ENCODE measurements at regions not wholly inside any gene's neighbourhood (a gene's known extent, or its start where the extent isn't known, plus 50 kb on each side); places are given as distances from the start of the nearest gene placed in this dataset.

DNA sequence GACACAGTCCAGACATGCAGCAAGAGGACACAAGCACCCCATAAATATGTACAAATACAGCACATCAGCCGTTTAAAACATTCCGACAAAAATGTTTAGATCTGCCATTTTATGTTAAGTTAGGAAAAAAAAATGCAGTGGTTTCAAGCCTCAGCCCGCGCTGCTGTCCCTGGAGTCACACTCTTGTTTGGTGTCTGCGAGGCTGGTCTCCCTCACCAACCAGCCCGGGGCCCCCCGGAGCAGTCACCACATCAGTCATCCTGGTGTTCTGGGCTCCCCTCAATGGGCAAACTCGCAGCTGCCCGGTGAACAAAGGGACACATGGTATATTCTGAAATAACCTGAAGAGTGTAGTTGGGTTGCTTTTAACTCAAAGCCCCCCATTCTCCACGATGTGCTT lies 1022.2 kb downstream of the BRD1 start:
- Histone ChIP-seq H3K27me3 (ENCODE audit: insufficient read depth, poor library complexity, severe bottlenecking) (no peaks in the 10 kb centered on the region), H3K27ac (replicated peaks) (no peak overlapping the region), H3K4me3 (replicated peaks; ENCODE audit: insufficient read depth, low read length) (no peak overlapping the region)
- DNase-seq (ENCODE audit: low read depth in 1 of 2, low spot score in 1 of 2), result no peak
- TF ChIP-seq GABPA (IDR thresholded peaks at IDR 0.05; ENCODE audit: low read depth), result no peak
- TF ChIP-seq POLR2AphosphoS5 (IDR thresholded peaks at IDR 0.05; ENCODE audit: low read depth), result no peak
- no peak for TF ChIP-seq SPI1 (IDR thresholded peaks at IDR 0.05; ENCODE audit: borderline replicate concordance, low read depth)
- TF ChIP-seq, protein P1, sequence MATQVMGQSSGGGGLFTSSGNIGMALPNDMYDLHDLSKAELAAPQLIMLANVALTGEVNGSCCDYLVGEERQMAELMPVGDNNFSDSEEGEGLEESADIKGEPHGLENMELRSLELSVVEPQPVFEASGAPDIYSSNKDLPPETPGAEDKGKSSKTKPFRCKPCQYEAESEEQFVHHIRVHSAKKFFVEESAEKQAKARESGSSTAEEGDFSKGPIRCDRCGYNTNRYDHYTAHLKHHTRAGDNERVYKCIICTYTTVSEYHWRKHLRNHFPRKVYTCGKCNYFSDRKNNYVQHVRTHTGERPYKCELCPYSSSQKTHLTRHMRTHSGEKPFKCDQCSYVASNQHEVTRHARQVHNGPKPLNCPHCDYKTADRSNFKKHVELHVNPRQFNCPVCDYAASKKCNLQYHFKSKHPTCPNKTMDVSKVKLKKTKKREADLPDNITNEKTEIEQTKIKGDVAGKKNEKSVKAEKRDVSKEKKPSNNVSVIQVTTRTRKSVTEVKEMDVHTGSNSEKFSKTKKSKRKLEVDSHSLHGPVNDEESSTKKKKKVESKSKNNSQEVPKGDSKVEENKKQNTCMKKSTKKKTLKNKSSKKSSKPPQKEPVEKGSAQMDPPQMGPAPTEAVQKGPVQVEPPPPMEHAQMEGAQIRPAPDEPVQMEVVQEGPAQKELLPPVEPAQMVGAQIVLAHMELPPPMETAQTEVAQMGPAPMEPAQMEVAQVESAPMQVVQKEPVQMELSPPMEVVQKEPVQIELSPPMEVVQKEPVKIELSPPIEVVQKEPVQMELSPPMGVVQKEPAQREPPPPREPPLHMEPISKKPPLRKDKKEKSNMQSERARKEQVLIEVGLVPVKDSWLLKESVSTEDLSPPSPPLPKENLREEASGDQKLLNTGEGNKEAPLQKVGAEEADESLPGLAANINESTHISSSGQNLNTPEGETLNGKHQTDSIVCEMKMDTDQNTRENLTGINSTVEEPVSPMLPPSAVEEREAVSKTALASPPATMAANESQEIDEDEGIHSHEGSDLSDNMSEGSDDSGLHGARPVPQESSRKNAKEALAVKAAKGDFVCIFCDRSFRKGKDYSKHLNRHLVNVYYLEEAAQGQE (IDR thresholded peaks at IDR 0.05; ENCODE audit: insufficient replicate concordance, low read depth), result no peak
- TF ChIP-seq, protein P2, sequence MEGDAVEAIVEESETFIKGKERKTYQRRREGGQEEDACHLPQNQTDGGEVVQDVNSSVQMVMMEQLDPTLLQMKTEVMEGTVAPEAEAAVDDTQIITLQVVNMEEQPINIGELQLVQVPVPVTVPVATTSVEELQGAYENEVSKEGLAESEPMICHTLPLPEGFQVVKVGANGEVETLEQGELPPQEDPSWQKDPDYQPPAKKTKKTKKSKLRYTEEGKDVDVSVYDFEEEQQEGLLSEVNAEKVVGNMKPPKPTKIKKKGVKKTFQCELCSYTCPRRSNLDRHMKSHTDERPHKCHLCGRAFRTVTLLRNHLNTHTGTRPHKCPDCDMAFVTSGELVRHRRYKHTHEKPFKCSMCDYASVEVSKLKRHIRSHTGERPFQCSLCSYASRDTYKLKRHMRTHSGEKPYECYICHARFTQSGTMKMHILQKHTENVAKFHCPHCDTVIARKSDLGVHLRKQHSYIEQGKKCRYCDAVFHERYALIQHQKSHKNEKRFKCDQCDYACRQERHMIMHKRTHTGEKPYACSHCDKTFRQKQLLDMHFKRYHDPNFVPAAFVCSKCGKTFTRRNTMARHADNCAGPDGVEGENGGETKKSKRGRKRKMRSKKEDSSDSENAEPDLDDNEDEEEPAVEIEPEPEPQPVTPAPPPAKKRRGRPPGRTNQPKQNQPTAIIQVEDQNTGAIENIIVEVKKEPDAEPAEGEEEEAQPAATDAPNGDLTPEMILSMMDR (IDR thresholded peaks at IDR 0.05; ENCODE audit: insufficient read depth, low read length), result no peak

DNA sequence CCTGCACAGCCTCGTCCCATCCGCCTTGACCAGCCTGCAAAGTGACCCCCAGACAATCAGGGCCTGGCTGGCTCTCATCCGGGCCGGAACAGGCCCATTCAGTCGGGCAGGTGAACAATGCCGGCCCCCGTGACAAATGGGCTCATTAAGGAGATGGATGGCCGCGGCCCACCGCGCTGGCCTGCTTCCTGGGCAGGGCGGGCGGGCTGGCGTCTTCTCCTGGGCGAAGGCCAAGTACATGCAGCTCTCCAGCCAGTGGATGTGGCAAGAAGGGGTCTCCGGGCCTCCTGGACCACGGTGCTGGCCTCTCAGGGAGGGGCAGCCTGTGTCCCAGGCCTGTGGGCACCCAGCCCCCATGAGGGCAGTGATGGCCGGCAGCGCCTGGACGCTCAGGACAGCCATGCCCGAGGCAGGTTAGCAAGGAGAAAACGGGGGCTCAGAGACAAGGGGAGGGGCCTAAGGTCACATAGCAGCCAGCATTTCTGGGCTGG lies 1022.8 kb downstream of the BRD1 start:
- no peak overlapping the region for H3K27ac ChIP-seq (replicated peaks)
- H3K4me3 ChIP-seq (replicated peaks; ENCODE audit: insufficient read depth, low read length), result no peak overlapping the region
- H3K27me3 ChIP-seq (ENCODE audit: insufficient read depth, poor library complexity, severe bottlenecking), result no peaks in the 10 kb centered on the region
- TF ChIP-seq, protein P1 (IDR thresholded peaks at IDR 0.05; ENCODE audit: insufficient replicate concordance, low read depth), result no peak
- TF ChIP-seq GABPA (IDR thresholded peaks at IDR 0.05; ENCODE audit: low read depth) (no peak), POLR2AphosphoS5 (IDR thresholded peaks at IDR 0.05; ENCODE audit: low read depth) (no peak), SPI1 (IDR thresholded peaks at IDR 0.05; ENCODE audit: borderline replicate concordance, low read depth) (no peak)
- TF ChIP-seq, protein P2 (IDR thresholded peaks at IDR 0.05; ENCODE audit: insufficient read depth, low read length), result no peak
- no peak for DNase-seq (ENCODE audit: low read depth in 1 of 2, low spot score in 1 of 2)

DNA sequence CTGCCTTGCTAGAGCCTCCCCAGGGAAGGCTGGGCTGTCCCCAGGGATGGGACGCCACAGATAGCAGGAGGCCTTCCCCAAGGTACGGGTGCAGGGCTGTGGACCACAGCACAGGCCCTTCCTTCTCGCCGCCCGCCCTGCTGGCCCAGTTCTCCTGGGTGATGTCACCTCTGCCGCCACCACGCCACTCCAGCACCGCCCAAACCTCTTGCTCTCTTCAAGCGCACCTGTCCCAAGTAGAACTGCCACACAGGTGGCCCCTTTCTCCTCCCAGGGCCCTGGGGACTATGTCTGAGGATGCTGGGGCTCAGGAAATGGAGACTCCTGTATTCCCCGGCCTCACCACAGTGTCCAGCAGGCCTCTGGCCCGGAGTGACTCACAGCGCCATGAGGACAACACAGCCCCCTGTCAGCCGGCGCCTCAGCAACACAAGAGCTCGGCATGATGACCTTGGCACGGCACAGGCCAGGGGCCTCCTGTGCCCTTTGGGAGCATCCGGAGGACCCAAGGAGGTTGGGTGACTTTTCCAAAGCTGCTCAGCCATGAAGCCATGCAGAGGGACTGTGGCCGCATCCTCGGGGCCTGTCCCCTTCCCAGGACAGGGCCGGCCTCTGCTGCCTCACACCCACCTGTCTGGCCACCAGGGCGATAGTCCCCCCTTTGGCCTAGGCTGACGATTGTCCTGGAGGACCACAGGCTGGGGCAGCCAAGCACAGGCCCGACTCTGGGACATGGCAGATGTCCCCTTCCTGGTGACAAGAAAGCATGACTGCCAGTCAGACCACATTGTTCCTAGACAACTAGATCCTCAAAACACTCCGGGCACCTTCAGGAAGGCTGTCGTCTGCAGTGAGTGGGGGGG lies 1023.5 kb downstream of the BRD1 start:
- H3K27me3 ChIP-seq (ENCODE audit: insufficient read depth, poor library complexity, severe bottlenecking), result no peaks in the 10 kb centered on the region
- TF ChIP-seq, protein P2 (IDR thresholded peaks at IDR 0.05; ENCODE audit: insufficient read depth, low read length), result no peak
- TF ChIP-seq POLR2AphosphoS5 (IDR thresholded peaks at IDR 0.05; ENCODE audit: low read depth) (no peak), GABPA (IDR thresholded peaks at IDR 0.05; ENCODE audit: low read depth) (no peak), SPI1 (IDR thresholded peaks at IDR 0.05; ENCODE audit: borderline replicate concordance, low read depth) (no peak)
- TF ChIP-seq, protein P1 (IDR thresholded peaks at IDR 0.05; ENCODE audit: insufficient replicate concordance, low read depth), result no peak
- no peak for DNase-seq (ENCODE audit: low read depth in 1 of 2, low spot score in 1 of 2)
- no peak overlapping the region for H3K27ac ChIP-seq (replicated peaks)
- H3K4me3 ChIP-seq (replicated peaks; ENCODE audit: insufficient read depth, low read length), result no peak overlapping the region

All from HL-60 (cell line).